OCI-LY3 (cell line): ENCODE measurements at regions not wholly inside any gene's neighbourhood (a gene's known extent, or its start where the extent isn't known, plus 50 kb on each side); places are given as distances from the start of the nearest gene placed in this dataset.

Source experiments
- H2AFZ ChIP-seq: fragments of 200-600, 300-600 bp; shearing (Covaris generic); 2 replicates; pipeline ENCODE4 v1.6.0; 2014; ENCODE audit warnings: antibody characterized with exemption, low read depth, low read length
- H3K27ac ChIP-seq: fragments of 200-600, 300-600 bp; sonication (generic); 2 replicates; pipeline ENCODE4 v1.5.1; 2014; ENCODE audit warnings: mild to moderate bottlenecking, low read length, moderate library complexity, mixed read lengths
- H3K27me3 ChIP-seq: fragments of 200-600, 300-600 bp; sonication (generic); 2 replicates; pipeline ENCODE4 v1.6.1; 2014; ENCODE audit warnings: low read depth, low read length, mixed read lengths
- H3K36me3 ChIP-seq: fragments of 200-600, 300-600 bp; sonication (generic); replicated peaks from 2 replicates; pipeline ENCODE3; 2014; ENCODE audit warnings: low read depth, low read length, mixed read lengths
- H3K4me1 ChIP-seq: fragments of 300-600, 200-600 bp; sonication (generic); 2 replicates; pipeline ENCODE4 v1.6.1; 2014; ENCODE audit warnings: low read length, mixed read lengths
- H3K4me2 ChIP-seq: fragments of 200-600, 300-600 bp; sonication (generic); 2 replicates; pipeline ENCODE4 v1.6.1; 2014; ENCODE audit warnings: low read length, mixed read lengths
- H3K4me3 ChIP-seq: fragments of 300-600, 200-600 bp; sonication (generic); 2 replicates; pipeline ENCODE4 v1.5.1; 2014; ENCODE audit warnings: antibody characterized with exemption, mild to moderate bottlenecking, low read length, moderate library complexity
- H3K79me2 ChIP-seq: fragments of 300-600, 200-600 bp; shearing (Covaris generic); 2 replicates; pipeline ENCODE4 v1.6.1; 2014; ENCODE audit warnings: mild to moderate bottlenecking, low read length, mixed read lengths
- H3K9ac ChIP-seq: fragments of 300-600, 200-600 bp; shearing (Covaris generic); 2 replicates; pipeline ENCODE4 v1.6.0; 2014; ENCODE audit warnings: mild to moderate bottlenecking, low read length, moderate library complexity
- H3K9me3 ChIP-seq: fragments of 200-600, 300-600 bp; shearing (Covaris generic); 2 replicates; pipeline ENCODE4 v1.6.1; 2014; ENCODE audit warnings: low read length, mixed read lengths; ENCODE audit not compliant: insufficient read depth
- H4K20me1 ChIP-seq: fragments of 200-600, 300-600 bp; sonication (generic); 2 replicates; pipeline ENCODE4 v1.6.1; 2016; ENCODE audit warnings: low read length, mixed read lengths; ENCODE audit not compliant: insufficient read depth
- CTCF ChIP-seq: fragments of 200-600, 300-600 bp; sonication (generic); IDR thresholded peaks from 2 replicates; pipeline ENCODE4 v1.5.1; 2014; ENCODE audit warnings: antibody characterized with exemption, low read length, low read depth
- EZH2phosphoT487 ChIP-seq: fragments of 200-600 bp; shearing (Covaris generic); IDR thresholded peaks from 2 replicates; pipeline ENCODE4 v1.6.1; 2018; ENCODE audit warnings: antibody characterized with exemption, mixed run types, low read depth

GRCh38 chr19:30884146-30884812, 465.0 kb downstream of the TSHZ3 start:
- Histone ChIP-seq H3K27ac (no peak overlapping the region), H3K36me3 (no peaks in the 10 kb centered on the region)
- TF ChIP-seq CTCF, result no peak
- no peak for TF ChIP-seq EZH2phosphoT487

GRCh38 chr19:30883071-30883470, 466.2 kb downstream of the TSHZ3 start:
- H3K9me3 ChIP-seq, result no peaks in the 10 kb centered on the region
- no peak overlapping the region for H3K4me2 ChIP-seq
- H3K4me3 ChIP-seq, result no peak overlapping the region
- TF ChIP-seq CTCF, result no peak
- no peak for TF ChIP-seq EZH2phosphoT487
- no peaks in the 10 kb centered on the region for H3K4me1 ChIP-seq
- no peaks in the 10 kb centered on the region for H3K79me2 ChIP-seq
- H3K27ac ChIP-seq, result no peak overlapping the region
- no peak overlapping the region for H2AFZ ChIP-seq
- H3K36me3 ChIP-seq, result no peaks in the 10 kb centered on the region
- no peak overlapping the region for H3K9ac ChIP-seq
- no peaks in the 10 kb centered on the region for H4K20me1 ChIP-seq
- no peaks in the 10 kb centered on the region for H3K27me3 ChIP-seq

More at GRCh38 chr19:30884146-30884812, 465.0 kb downstream of the TSHZ3 start:
- no peaks in the 10 kb centered on the region for H3K4me1 ChIP-seq
- H3K79me2 ChIP-seq, result no peaks in the 10 kb centered on the region
- no peak overlapping the region for H2AFZ ChIP-seq
- no peaks in the 10 kb centered on the region for H3K9me3 ChIP-seq
- no peak overlapping the region for H3K9ac ChIP-seq
- no peak overlapping the region for H3K4me3 ChIP-seq
- H3K27me3 ChIP-seq, result no peaks in the 10 kb centered on the region
- H3K4me2 ChIP-seq, result no peak overlapping the region
- H4K20me1 ChIP-seq, result no peaks in the 10 kb centered on the region

GRCh38 chr19:30882411-30883005, 466.7 kb downstream of the TSHZ3 start:
- TF ChIP-seq EZH2phosphoT487, result no peak
- TF ChIP-seq CTCF, result no peak
- no peaks in the 10 kb centered on the region for H3K79me2 ChIP-seq
- H2AFZ ChIP-seq, result no peak overlapping the region

GRCh38 chr19:30881930-30882329, 467.3 kb downstream of the TSHZ3 start:
- TF ChIP-seq EZH2phosphoT487 (no peak), CTCF (no peak)
- Histone ChIP-seq H3K36me3 (no peaks in the 10 kb centered on the region), H2AFZ (no peak overlapping the region), H4K20me1 (no peaks in the 10 kb centered on the region), H3K79me2 (no peaks in the 10 kb centered on the region), H3K4me1 (no peaks in the 10 kb centered on the region), H3K9ac (no peak overlapping the region), H3K27me3 (no peaks in the 10 kb centered on the region), H3K4me2 (no peak overlapping the region), H3K4me3 (no peak overlapping the region), H3K27ac (no peak overlapping the region), H3K9me3 (no peaks in the 10 kb centered on the region)

More at GRCh38 chr19:30882411-30883005, 466.7 kb downstream of the TSHZ3 start:
- Histone ChIP-seq H3K9me3 (no peaks in the 10 kb centered on the region), H3K4me1 (no peaks in the 10 kb centered on the region), H3K27ac (no peak overlapping the region), H4K20me1 (no peaks in the 10 kb centered on the region), H3K27me3 (no peaks in the 10 kb centered on the region), H3K36me3 (no peaks in the 10 kb centered on the region), H3K4me3 (no peak overlapping the region), H3K4me2 (no peak overlapping the region), H3K9ac (no peak overlapping the region)
